ENCODE measurements at regions not wholly inside any gene's neighbourhood (a gene's known extent, or its start where the extent isn't known, plus 50 kb on each side); places are given as distances from the start of the nearest gene placed in this dataset.

GRCh38 chr5:15387931-15388524 is 112.0 kb upstream of the FBXL7 start:
- Mint-ChIP-seq H3K27me3 (ENCODE audit: low read depth, unreplicated experiment) (peaks cover 5% of the 10 kb centered on the region), H3K36me3 (ENCODE audit: low read depth, unreplicated experiment) (no peaks in the 10 kb centered on the region), H3K27ac (ENCODE audit: unreplicated experiment) (no peak overlapping the region), H3K9me3 (ENCODE audit: unreplicated experiment) (no peaks in the 10 kb centered on the region), H3K4me3 (ENCODE audit: unreplicated experiment) (no peak overlapping the region), H3K4me1 (ENCODE audit: low read depth, unreplicated experiment) (no peaks in the 10 kb centered on the region)
- H3K79me2 ChIP-seq (ENCODE audit: insufficient read depth, low read length) = no peaks in the 10 kb centered on the region
- no peaks in the 10 kb centered on the region for H3K27me3 ChIP-seq (ENCODE audit: insufficient read depth, low read length)
- H2AFZ ChIP-seq (ENCODE audit: low read depth, low read length) = no peak overlapping the region
- H3K4me3 ChIP-seq (ENCODE audit: insufficient read depth, low read depth, low read length) = no peak overlapping the region
- H3K4me1 ChIP-seq (ENCODE audit: insufficient read depth, low read length) = no peaks in the 10 kb centered on the region
- no peak overlapping the region for H3K9ac ChIP-seq (ENCODE audit: low read length)
- TF ChIP-seq EZH2 (IDR thresholded peaks at IDR 0.05; ENCODE audit: insufficient read depth, low read length) (no peak), CTCF (IDR thresholded peaks at IDR 0.05; ENCODE audit: insufficient read depth, low read depth, low read length) (no peak)
- no peaks in the 10 kb centered on the region for H3K9me3 ChIP-seq (ENCODE audit: insufficient read depth, low read depth, low read length)
- H3K4me2 ChIP-seq (ENCODE audit: low read length) = no peak overlapping the region
- H3K27ac ChIP-seq (ENCODE audit: low read depth, low read length) = no peak overlapping the region
- H4K20me1 ChIP-seq (ENCODE audit: insufficient read depth, low read length) = no peaks in the 10 kb centered on the region
- FAIRE-seq = no peak
- DNase-seq (ENCODE audit: low read depth) = no peak
- H3K36me3 ChIP-seq (ENCODE audit: insufficient read depth, low read length) = no peaks in the 10 kb centered on the region

- Mint-ChIP-seq H3K27ac (ENCODE audit: unreplicated experiment) (no peak overlapping the region), H3K36me3 (ENCODE audit: low read depth, unreplicated experiment) (no peaks in the 10 kb centered on the region), H3K9me3 (ENCODE audit: unreplicated experiment) (no peaks in the 10 kb centered on the region), H3K4me3 (ENCODE audit: unreplicated experiment) (no peak overlapping the region), H3K4me1 (ENCODE audit: low read depth, unreplicated experiment) (no peaks in the 10 kb centered on the region), H3K27me3 (ENCODE audit: low read depth, unreplicated experiment) (peaks cover 5% of the 10 kb centered on the region)
- Histone ChIP-seq H3K4me2 (ENCODE audit: low read length) (no peak overlapping the region), H4K20me1 (ENCODE audit: insufficient read depth, low read length) (no peaks in the 10 kb centered on the region), H3K9me3 (ENCODE audit: insufficient read depth, low read depth, low read length) (no peaks in the 10 kb centered on the region), H3K27me3 (ENCODE audit: insufficient read depth, low read length) (no peaks in the 10 kb centered on the region), H3K4me1 (ENCODE audit: insufficient read depth, low read length) (no peaks in the 10 kb centered on the region), H3K27ac (ENCODE audit: low read depth, low read length) (no peak overlapping the region), H3K36me3 (ENCODE audit: insufficient read depth, low read length) (no peaks in the 10 kb centered on the region), H3K9ac (ENCODE audit: low read length) (no peak overlapping the region), H3K4me3 (ENCODE audit: insufficient read depth, low read depth, low read length) (no peak overlapping the region), H3K79me2 (ENCODE audit: insufficient read depth, low read length) (no peaks in the 10 kb centered on the region), H2AFZ (ENCODE audit: low read depth, low read length) (no peak overlapping the region)
- no peak for DNase-seq (ENCODE audit: low read depth)
- FAIRE-seq = no peak
- TF ChIP-seq CTCF (IDR thresholded peaks at IDR 0.05; ENCODE audit: insufficient read depth, low read depth, low read length) (no peak), EZH2 (IDR thresholded peaks at IDR 0.05; ENCODE audit: insufficient read depth, low read length) (no peak)
Observed at GRCh38 chr5:15386122-15386521, 113.9 kb upstream of the FBXL7 start.

DNA sequence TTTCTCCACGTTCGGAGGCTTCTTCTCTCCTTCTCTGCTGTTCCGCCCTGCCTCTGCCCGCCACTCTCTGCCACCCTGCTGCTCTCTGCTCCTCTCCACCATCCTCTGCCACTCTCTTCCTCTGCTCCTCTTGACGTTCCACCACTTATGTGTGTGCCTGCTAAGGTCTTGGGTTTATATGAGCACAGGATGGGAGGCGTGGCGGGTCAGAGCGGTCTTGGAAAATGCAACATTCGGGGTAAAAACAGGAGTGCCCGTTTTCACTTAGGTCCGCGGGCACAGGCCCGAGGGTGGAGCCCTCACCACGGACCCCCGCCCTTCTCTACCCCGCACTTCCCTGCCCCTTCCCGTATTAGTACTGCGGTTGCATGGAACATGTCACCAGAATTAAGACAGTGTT is 114.4 kb upstream of the FBXL7 start:
- H3K4me1 Mint-ChIP-seq (ENCODE audit: low read depth, unreplicated experiment) = no peaks in the 10 kb centered on the region
- H3K4me3 Mint-ChIP-seq (ENCODE audit: unreplicated experiment) = no peak overlapping the region
- H3K36me3 ChIP-seq (ENCODE audit: insufficient read depth, low read length) = no peaks in the 10 kb centered on the region
- H2AFZ ChIP-seq (ENCODE audit: low read depth, low read length) = no peak overlapping the region
- H4K20me1 ChIP-seq (ENCODE audit: insufficient read depth, low read length) = no peaks in the 10 kb centered on the region
- H3K4me3 ChIP-seq (ENCODE audit: insufficient read depth, low read depth, low read length) = no peak overlapping the region
- H3K9ac ChIP-seq (ENCODE audit: low read length) = no peak overlapping the region
- no peaks in the 10 kb centered on the region for H3K79me2 ChIP-seq (ENCODE audit: insufficient read depth, low read length)
- DNase-seq (ENCODE audit: low read depth) (no peak), FAIRE-seq (no peak)
- TF ChIP-seq EZH2 (IDR thresholded peaks at IDR 0.05; ENCODE audit: insufficient read depth, low read length) (no peak), CTCF (IDR thresholded peaks at IDR 0.05; ENCODE audit: insufficient read depth, low read depth, low read length) (no peak)
- H3K27ac ChIP-seq (ENCODE audit: low read depth, low read length) = no peak overlapping the region
- H3K4me2 ChIP-seq (ENCODE audit: low read length) = no peak overlapping the region
- H3K27me3 Mint-ChIP-seq (ENCODE audit: low read depth, unreplicated experiment) = peaks cover 7% of the 10 kb centered on the region
- H3K9me3 Mint-ChIP-seq (ENCODE audit: unreplicated experiment) = no peaks in the 10 kb centered on the region
- no peaks in the 10 kb centered on the region for H3K27me3 ChIP-seq (ENCODE audit: insufficient read depth, low read length)
- no peaks in the 10 kb centered on the region for H3K36me3 Mint-ChIP-seq (ENCODE audit: low read depth, unreplicated experiment)
- H3K9me3 ChIP-seq (ENCODE audit: insufficient read depth, low read depth, low read length) = no peaks in the 10 kb centered on the region
- H3K4me1 ChIP-seq (ENCODE audit: insufficient read depth, low read length) = no peaks in the 10 kb centered on the region
- H3K27ac Mint-ChIP-seq (ENCODE audit: unreplicated experiment) = no peak overlapping the region

Measured in astrocyte (in vitro differentiated cells and primary cell).